HCT116 (cell line): ENCODE measurements at regions not wholly inside any gene's neighbourhood (a gene's known extent, or its start where the extent isn't known, plus 50 kb on each side); places are given as distances from the start of the nearest gene placed in this dataset.

ENCODE experiments used
- CTCF ChIP-seq, 3 experiments: fragments of 200-600 bp in 1 of 3; sonication (generic) in 1 of 3; IDR thresholded peaks in 2 of 3; conservative IDR thresholded peaks in 1 of 3; 2 replicates each; pipeline ENCODE4 v1.5.1; 2012 to 2017; ENCODE audit warnings: low read depth in 2 of 3, low read length in 2 of 3, antibody characterized with exemption in 1 of 3, borderline replicate concordance in 1 of 3, control low read depth in 1 of 3, mild to moderate bottlenecking in 1 of 3, mixed read lengths in 1 of 3, mixed run types in 1 of 3, moderate library complexity in 1 of 3; ENCODE audit not compliant: insufficient read depth in 1 of 3
- POLR2A ChIP-seq: IDR thresholded peaks from 2 replicates; pipeline ENCODE4 v1.7.0; 2011; ENCODE audit warnings: borderline replicate concordance; ENCODE audit not compliant: insufficient read depth, insufficient read length; ENCODE audit errors: extremely low read depth
- POLR2AphosphoS5 ChIP-seq: IDR thresholded peaks from 2 replicates; pipeline ENCODE4 v1.6.1; 2011; ENCODE audit warnings: mild to moderate bottlenecking, low read depth, low read length, moderate library complexity
- RAD21 ChIP-seq: IDR thresholded peaks from 2 replicates; pipeline ENCODE4 v1.6.1; 2012; ENCODE audit warnings: low read depth, mild to moderate bottlenecking
- REST ChIP-seq: IDR thresholded peaks from 2 replicates; pipeline ENCODE4 v1.6.1; 2012; ENCODE audit warnings: low read depth
- TCF7L2 ChIP-seq: IDR thresholded peaks from 2 replicates; pipeline ENCODE4 v1.7.0; 2011; ENCODE audit warnings: borderline replicate concordance, inconsistent platforms; ENCODE audit not compliant: insufficient read depth, insufficient read length; ENCODE audit errors: extremely low read depth
- ZFX ChIP-seq: fragments of 450-650 bp; IDR thresholded peaks from 2 replicates; pipeline ENCODE4 v1.6.1; 2017
- ZNF274 ChIP-seq: fragments of 200-500 bp; sonication (Bioruptor generic); IDR thresholded peaks from 2 replicates; pipeline ENCODE4 v1.6.1; 2014; ENCODE audit warnings: mild to moderate bottlenecking, low read depth, low read length, inconsistent platforms

DNA sequence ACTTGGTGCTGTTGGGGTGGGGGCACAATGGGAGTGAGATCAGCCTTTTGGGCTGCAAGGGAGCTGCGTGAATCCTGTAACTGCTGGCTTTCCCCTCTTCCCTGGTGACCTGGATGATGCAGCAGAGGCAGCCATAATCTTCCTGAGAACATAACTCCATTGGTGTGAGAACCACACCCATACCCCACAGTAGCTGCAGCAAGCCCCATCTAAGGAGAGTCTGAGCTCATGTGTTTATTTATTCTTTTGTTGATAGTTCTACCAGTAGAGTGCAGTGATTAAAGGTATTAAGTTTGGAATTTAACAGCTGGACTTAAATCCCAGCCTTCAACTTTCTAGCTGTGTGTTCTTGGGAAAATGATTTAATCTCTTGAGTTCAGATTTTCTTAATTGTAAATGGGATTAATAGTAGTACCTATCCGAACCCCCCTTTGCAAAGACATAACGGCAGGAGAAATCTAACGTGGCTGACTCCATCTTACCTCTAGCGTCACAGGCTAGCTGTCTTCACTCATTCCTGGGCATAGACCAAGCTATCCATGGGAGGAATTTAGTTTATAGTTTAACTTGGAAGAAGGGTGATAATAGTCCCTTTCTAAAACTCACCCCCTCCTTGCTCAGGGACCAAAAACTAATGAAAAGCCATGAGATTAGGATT, 385.0 kb upstream of the DDI1 start:
- TF ChIP-seq CTCF (IDR thresholded peaks at IDR 0.05 in 2 of 3, conservative IDR thresholded peaks at IDR 0.05 in 1 of 3; ENCODE audit: borderline replicate concordance in 1 of 3, insufficient read depth in 1 of 3, low read depth in 2 of 3, low read length in 2 of 3) (no peak), POLR2AphosphoS5 (no peak), ZNF274 (no peak), POLR2A (no peak), TCF7L2 (no peak), REST (no peak), RAD21 (no peak), ZFX (no peak)
